Gastroesophageal sphincter (tissue), 4 donors: ENCODE measurements at regions not wholly inside any gene's neighbourhood (a gene's known extent, or its start where the extent isn't known, plus 50 kb on each side); places are given as distances from the start of the nearest gene placed in this dataset.

Experiments used
- ATAC-seq: fragments of 150-250 bp; one replicate; pipeline ENCODE4 v1.9.1; 2016; ENCODE audit warnings: mild to moderate bottlenecking, moderate library complexity
- H3K27ac ChIP-seq, 4 donors: fragments of 200-600 bp; sonication (generic) in 3 of 4; 1 replicate in 3 of 4; 2 replicates in 1 of 4; pipeline ENCODE4 v1.5.1; 2016 to 2019
- H3K27me3 ChIP-seq: fragments of 200-600 bp; sonication (generic); one replicate; pipeline ENCODE4 v1.5.1; 2019
- H3K36me3 ChIP-seq, 2 donors: fragments of 200-600 bp; sonication (generic); one replicate each; pipeline ENCODE4 v1.5.1; 2019; ENCODE audit warnings: control low read depth in 1 of 2
- H3K4me1 ChIP-seq, 3 donors: fragments of 200-600 bp; sonication (generic); 1 replicate in 2 of 3; 2 replicates in 1 of 3; pipeline ENCODE4 v1.5.1; 2016 to 2019; ENCODE audit warnings: control low read depth in 2 of 3
- H3K4me3 ChIP-seq, 2 donors: fragments of 200-600 bp; sonication (generic); one replicate each; pipeline ENCODE4 v1.5.1; 2019; ENCODE audit warnings: mild to moderate bottlenecking in 1 of 2, moderate library complexity in 1 of 2
- H3K9me3 ChIP-seq, 3 donors: fragments of 200-600 bp; sonication (generic); one replicate each; pipeline ENCODE4 v1.5.1; 2017 to 2019; ENCODE audit warnings: control low read depth in 2 of 3
- EP300 ChIP-seq: sonication (generic); formaldehyde crosslinking; IDR thresholded peaks from one replicate; pipeline ENCODE4 v1.6.1; 2017; ENCODE audit warnings: antibody characterized with exemption, mild to moderate bottlenecking
- POLR2A ChIP-seq, 2 donors: fragments of 450-650 bp; IDR thresholded peaks; one replicate each; pipeline ENCODE4 v1.6.1; 2017; ENCODE audit warnings: antibody characterized with exemption in 2 of 2, mild to moderate bottlenecking in 2 of 2, moderate library complexity in 1 of 2
- POLR2AphosphoS5 ChIP-seq: sonication (generic); formaldehyde crosslinking; IDR thresholded peaks from one replicate; pipeline ENCODE4 v1.6.1; 2017; ENCODE audit warnings: antibody characterized with exemption
- WGBS, 2 donors: methylation state at CpG; one replicate each; pipeline ENCODE4 v1.1.5; 2018; ENCODE audit warnings: low coverage in 1 of 2; 5-methylcytosine and 5-hydroxymethylcytosine counted together
- TF ChIP-seq, protein P1 (sequence below), 4 experiments: fragments of 200-600 bp in 2 of 4; fragments of 450-650 bp in 2 of 4; sonication (generic) in 1 of 4; IDR thresholded peaks; one replicate each; pipeline ENCODE4 v1.5.1; 2017 to 2019; ENCODE audit warnings: antibody characterized with exemption in 4 of 4, mild to moderate bottlenecking in 2 of 4, moderate library complexity in 2 of 4

GRCh38 chr5:2174538-2174937, 291.8 kb upstream of the IRX4 start:
- WGBS, 2 donors: 80 to 96% methylated on average over 1 to 6 of the region's 10 CpGs
- H3K27me3 ChIP-seq: peaks cover 66% of the 10 kb centered on the region
- H3K9me3 ChIP-seq: no peaks in the 10 kb centered on the region
- no peaks in the 10 kb centered on the region for H3K4me1 ChIP-seq
- TF ChIP-seq POLR2A (IDR thresholded peaks at IDR 0.05) (no peak), EP300 (no peak), POLR2AphosphoS5 (no peak)
- TF ChIP-seq, protein P1, sequence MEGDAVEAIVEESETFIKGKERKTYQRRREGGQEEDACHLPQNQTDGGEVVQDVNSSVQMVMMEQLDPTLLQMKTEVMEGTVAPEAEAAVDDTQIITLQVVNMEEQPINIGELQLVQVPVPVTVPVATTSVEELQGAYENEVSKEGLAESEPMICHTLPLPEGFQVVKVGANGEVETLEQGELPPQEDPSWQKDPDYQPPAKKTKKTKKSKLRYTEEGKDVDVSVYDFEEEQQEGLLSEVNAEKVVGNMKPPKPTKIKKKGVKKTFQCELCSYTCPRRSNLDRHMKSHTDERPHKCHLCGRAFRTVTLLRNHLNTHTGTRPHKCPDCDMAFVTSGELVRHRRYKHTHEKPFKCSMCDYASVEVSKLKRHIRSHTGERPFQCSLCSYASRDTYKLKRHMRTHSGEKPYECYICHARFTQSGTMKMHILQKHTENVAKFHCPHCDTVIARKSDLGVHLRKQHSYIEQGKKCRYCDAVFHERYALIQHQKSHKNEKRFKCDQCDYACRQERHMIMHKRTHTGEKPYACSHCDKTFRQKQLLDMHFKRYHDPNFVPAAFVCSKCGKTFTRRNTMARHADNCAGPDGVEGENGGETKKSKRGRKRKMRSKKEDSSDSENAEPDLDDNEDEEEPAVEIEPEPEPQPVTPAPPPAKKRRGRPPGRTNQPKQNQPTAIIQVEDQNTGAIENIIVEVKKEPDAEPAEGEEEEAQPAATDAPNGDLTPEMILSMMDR (IDR thresholded peaks at IDR 0.05): no peak
- no peak overlapping the region for H3K4me3 ChIP-seq
- no peak for ATAC-seq
- no peaks in the 10 kb centered on the region for H3K36me3 ChIP-seq
- H3K27ac ChIP-seq: no peak overlapping the region

- Histone ChIP-seq H3K4me3 (no peak overlapping the region), H3K27ac (no peak overlapping the region), H3K27me3 (peaks cover 70% of the 10 kb centered on the region), H3K4me1 (no peaks in the 10 kb centered on the region), H3K9me3 (no peaks in the 10 kb centered on the region), H3K36me3 (no peaks in the 10 kb centered on the region)
- TF ChIP-seq POLR2AphosphoS5 (no peak), EP300 (no peak), POLR2A (IDR thresholded peaks at IDR 0.05) (no peak)
- TF ChIP-seq, protein P1 (IDR thresholded peaks at IDR 0.05): no peak
- WGBS, 2 donors: 17 to 21% methylated on average over 1 to 9 of the region's 11 CpGs
- ATAC-seq: no peak
Measured at GRCh38 chr5:2173151-2173834, 290.6 kb upstream of the IRX4 start.

- Histone ChIP-seq H3K9me3 (no peaks in the 10 kb centered on the region), H3K36me3 (no peaks in the 10 kb centered on the region), H3K4me3 (no peak overlapping the region), H3K4me1 (no peaks in the 10 kb centered on the region), H3K27me3 (peaks cover 68% of the 10 kb centered on the region), H3K27ac (no peak overlapping the region)
- no peak for TF ChIP-seq POLR2A (IDR thresholded peaks at IDR 0.05)
- no peak for TF ChIP-seq EP300
- TF ChIP-seq POLR2AphosphoS5: no peak
- TF ChIP-seq, protein P1 (IDR thresholded peaks at IDR 0.05): no peak
- WGBS, 2 donors: 79 to 81% methylated on average over 3 to 4 of the region's 5 CpGs
- no peak for ATAC-seq
Measured at GRCh38 chr5:2172471-2172870, 289.7 kb upstream of the IRX4 start.

DNA sequence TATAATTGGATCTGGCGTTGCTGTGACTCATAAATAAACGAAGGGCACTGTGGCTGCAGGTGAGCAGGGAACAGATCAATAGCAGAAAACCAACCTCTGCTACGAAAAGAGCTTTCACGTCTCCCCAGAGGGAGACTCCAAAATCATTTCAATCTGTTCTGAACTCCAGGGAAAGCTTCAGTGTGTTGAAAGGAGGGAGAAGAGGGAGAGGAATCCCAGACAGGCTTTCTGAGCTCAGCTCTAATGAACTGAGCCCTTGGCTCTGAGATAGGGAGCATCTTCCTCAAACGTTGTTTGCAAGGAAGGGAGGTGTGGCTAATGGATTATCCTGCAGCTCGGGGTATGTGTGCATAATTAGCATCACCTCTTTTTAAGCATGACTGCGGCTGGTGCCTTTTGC, 288.0 kb upstream of the IRX4 start:
- no peaks in the 10 kb centered on the region for H3K36me3 ChIP-seq
- no peak for TF ChIP-seq POLR2A (IDR thresholded peaks at IDR 0.05)
- TF ChIP-seq, protein P1 (IDR thresholded peaks at IDR 0.05): no peak
- TF ChIP-seq POLR2AphosphoS5: no peak
- no peak for TF ChIP-seq EP300
- H3K27ac ChIP-seq: no peak overlapping the region
- H3K27me3 ChIP-seq: peaks cover 73% of the 10 kb centered on the region
- no peak overlapping the region for H3K4me3 ChIP-seq
- ATAC-seq: no peak
- no peaks in the 10 kb centered on the region for H3K4me1 ChIP-seq
- H3K9me3 ChIP-seq: no peaks in the 10 kb centered on the region
- 0 to 41% methylated on average over 1 to 7 of the region's 7 CpGs for WGBS, 2 donors
